Heart left ventricle (tissue), 16 donors: ENCODE measurements at regions not wholly inside any gene's neighbourhood (a gene's known extent, or its start where the extent isn't known, plus 50 kb on each side); places are given as distances from the start of the nearest gene placed in this dataset.

Experiments
- ATAC-seq, 4 donors: fragments of 200-7000 bp; cut with Tn5 transposase; one replicate each; pipeline ENCODE4 v1.9.1; 2020 to 2022; ENCODE audit warnings: moderate library complexity in 4 of 4, mild to moderate bottlenecking in 3 of 4, moderate number of reproducible peaks in 1 of 4
- DNase-seq, 5 donors: peaks; one replicate each; pipeline ENCODE4 v3.0.0-alpha.2; 2020
- H3K27ac ChIP-seq, 12 donors: fragments of 200-600 bp; sonication (generic) in 4 of 12; one replicate each; pipeline versions ENCODE4 v1.5.0 to v1.8.0; 2016 to 2022; ENCODE audit warnings: mild to moderate bottlenecking in 2 of 12
- H3K27me3 ChIP-seq, 9 donors: fragments of 200-600 bp; sonication (generic) in 2 of 9; one replicate each; pipeline versions ENCODE4 v1.5.1 to v1.8.0; 2016 to 2022; ENCODE audit warnings: mild to moderate bottlenecking in 3 of 9
- H3K36me3 ChIP-seq, 9 donors: fragments of 200-600 bp; sonication (generic) in 2 of 9; one replicate each; pipeline versions ENCODE4 v1.5.0 to v1.8.0; 2018 to 2022; ENCODE audit warnings: mild to moderate bottlenecking in 2 of 9
- H3K4me1 ChIP-seq, 12 donors: fragments of 200-600 bp; sonication (generic) in 4 of 12; one replicate each; pipeline versions ENCODE4 v1.5.0 to v1.8.0; 2016 to 2022; ENCODE audit warnings: mild to moderate bottlenecking in 3 of 12
- H3K4me3 ChIP-seq, 12 donors: fragments of 200-600 bp; sonication (generic) in 4 of 12; one replicate each; pipeline versions ENCODE4 v1.5.0 to v1.8.0; 2017 to 2022; ENCODE audit warnings: mild to moderate bottlenecking in 9 of 12, moderate library complexity in 4 of 12
- H3K9me3 ChIP-seq, 12 donors: fragments of 200-600 bp; sonication (generic) in 4 of 12; one replicate each; pipeline versions ENCODE4 v1.5.0 to v1.8.0; 2016 to 2022; ENCODE audit warnings: mild to moderate bottlenecking in 1 of 12
- POLR2A ChIP-seq, 2 donors: fragments of 450-650 bp; IDR thresholded peaks; one replicate each; pipeline ENCODE4 v1.6.1; 2017; ENCODE audit warnings: antibody characterized with exemption in 2 of 2, mild to moderate bottlenecking in 2 of 2, moderate library complexity in 2 of 2
- WGBS, 4 donors: extraction: QIAGEN DNeasy Blood & Tissue Kit in 2 of 4; methylation state at CpG; one replicate each; pipeline versions ENCODE4 v1.1.5 to v1.1.7; 2013 to 2018; 5-methylcytosine and 5-hydroxymethylcytosine counted together
- intact Hi-C, 10 donors: fragments of 100-400 bp; cut with DNase I; formaldehyde crosslinking; loops; one replicate each; pipeline versions ENCODE4 v1.11.1 to v1.14.2; 2022
- TF ChIP-seq, protein P1 (sequence below), 12 donors: fragments of 200-600 bp; sonication (generic) in 4 of 12; IDR thresholded peaks; one replicate each; pipeline versions ENCODE4 v1.5.0 to v1.8.0; 2018 to 2022; ENCODE audit warnings: antibody characterized with exemption in 12 of 12, mild to moderate bottlenecking in 5 of 12
- donor health status: ischemic (EF 13 %, LVEDD 7.1; RV severe dilation, severe dysfunction).
- donor health status: healthy with polysubstance abuse.
- donor health status: DM: no; HTN: yes; CAD: no.
- donor health status: DM: no; HTN: no; CAD: no.
- donor health status: ischemic (EF 25% LVEDD 6.9; RV normal size, moderate dysfunction).
- donor health status: ischemic (EF 25% LVEDD 5.7; RV mildly dilated, moderate dysfunction).
- donor health status: healthy.
- donor health status: DM: yes; HTN: yes; CAD: no.
- donor health status: ischemic (EF 35%, LVEDD 5.7; RV mildly dilated, moderate dysfunction).
- donor health status: nonischemic (EF 11% LVEDD 7.7; RV severe dilation, severe dysfunction).
- donor health status: DM: yes; HTN: yes; CAD: no.
- donor health status: PGD.
- donor health status: ischemic (EF 29% LVEDD 5.4; RV normal size, mild dysfunction).
- donor health status: nonischemic (EF 23%, LVEDD 6.1; RV moderate dilation, normal function).

DNA sequence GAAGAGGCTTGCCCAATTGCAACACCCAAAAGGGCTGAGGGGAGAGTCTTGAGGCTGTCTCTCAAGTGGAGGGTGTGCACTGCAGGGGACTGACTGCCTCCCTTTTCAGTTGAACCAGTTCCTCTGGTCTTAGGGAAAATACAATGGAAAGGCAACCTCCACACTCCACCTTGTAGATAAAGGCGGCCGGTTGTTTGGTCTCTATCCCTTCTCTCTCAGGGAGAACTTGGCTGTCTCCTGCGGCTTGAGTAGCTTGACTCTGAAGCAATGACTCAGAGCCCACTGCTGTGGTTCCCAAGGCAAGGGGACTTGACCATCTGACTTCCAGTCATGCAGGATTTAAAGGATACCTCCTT lies 143.2 kb upstream of the UMPS start:
- intact Hi-C loops, result no loop called here
- H3K27me3 ChIP-seq, result peaks cover 0 to 16% (median 0%) of the 10 kb centered on the region in 9 donors
- H3K36me3 ChIP-seq, result no peaks in the 10 kb centered on the region
- peak overlapping the region in 1 of 12 donors; percentile 75 for H3K4me3 ChIP-seq
- peaks cover 0 to 37% (median 18%) of the 10 kb centered on the region in 12 donors for H3K4me1 ChIP-seq
- peak overlapping the region in 8 of 12 donors; percentile 40 to 94 (median 88) for H3K27ac ChIP-seq
- 37 to 58% (median 56%) methylated on average over 3 of the region's 3 CpGs for WGBS, 4 donors
- DNase-seq (no peak), ATAC-seq (no peak)
- no peaks in the 10 kb centered on the region for H3K9me3 ChIP-seq
- TF ChIP-seq, protein P1, sequence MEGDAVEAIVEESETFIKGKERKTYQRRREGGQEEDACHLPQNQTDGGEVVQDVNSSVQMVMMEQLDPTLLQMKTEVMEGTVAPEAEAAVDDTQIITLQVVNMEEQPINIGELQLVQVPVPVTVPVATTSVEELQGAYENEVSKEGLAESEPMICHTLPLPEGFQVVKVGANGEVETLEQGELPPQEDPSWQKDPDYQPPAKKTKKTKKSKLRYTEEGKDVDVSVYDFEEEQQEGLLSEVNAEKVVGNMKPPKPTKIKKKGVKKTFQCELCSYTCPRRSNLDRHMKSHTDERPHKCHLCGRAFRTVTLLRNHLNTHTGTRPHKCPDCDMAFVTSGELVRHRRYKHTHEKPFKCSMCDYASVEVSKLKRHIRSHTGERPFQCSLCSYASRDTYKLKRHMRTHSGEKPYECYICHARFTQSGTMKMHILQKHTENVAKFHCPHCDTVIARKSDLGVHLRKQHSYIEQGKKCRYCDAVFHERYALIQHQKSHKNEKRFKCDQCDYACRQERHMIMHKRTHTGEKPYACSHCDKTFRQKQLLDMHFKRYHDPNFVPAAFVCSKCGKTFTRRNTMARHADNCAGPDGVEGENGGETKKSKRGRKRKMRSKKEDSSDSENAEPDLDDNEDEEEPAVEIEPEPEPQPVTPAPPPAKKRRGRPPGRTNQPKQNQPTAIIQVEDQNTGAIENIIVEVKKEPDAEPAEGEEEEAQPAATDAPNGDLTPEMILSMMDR (IDR thresholded peaks at IDR 0.05), result no peak
- TF ChIP-seq POLR2A (IDR thresholded peaks at IDR 0.05), result no peak

DNA sequence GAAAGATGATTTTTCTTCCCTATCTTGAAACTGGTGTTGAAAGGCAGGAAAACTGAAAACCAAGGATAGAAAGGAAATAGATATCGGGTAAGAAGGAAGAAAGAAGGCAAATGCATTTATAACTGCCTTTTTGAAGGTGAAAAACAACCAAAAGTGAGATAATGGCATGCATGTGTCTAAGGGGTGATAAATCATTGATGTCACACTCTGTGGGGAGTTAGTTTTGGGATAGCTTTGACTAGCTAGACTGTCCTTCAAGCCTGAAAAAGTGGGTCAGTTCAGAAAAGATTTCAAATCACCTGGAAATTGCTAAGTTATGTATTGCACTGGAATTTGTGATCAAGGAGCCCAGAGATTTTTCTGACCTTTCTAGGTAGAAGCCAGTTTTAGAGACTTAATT lies 142.2 kb upstream of the UMPS start:
- no peak for TF ChIP-seq POLR2A (IDR thresholded peaks at IDR 0.05)
- TF ChIP-seq, protein P1 (IDR thresholded peaks at IDR 0.05), result no peak
- WGBS, 4 donors, result 74 to 89% (median 85%) methylated on average over 1 of the region's 1 CpG
- Histone ChIP-seq H3K4me1 (peaks cover 0 to 46% (median 24%) of the 10 kb centered on the region in 12 donors), H3K27me3 (peaks cover 0 to 16% (median 0%) of the 10 kb centered on the region in 9 donors), H3K36me3 (no peaks in the 10 kb centered on the region), H3K9me3 (no peaks in the 10 kb centered on the region), H3K27ac (no peak overlapping the region), H3K4me3 (no peak overlapping the region)
- intact Hi-C loops, result loop anchor here in 1 of 10 donors (1.0 kb wide), 1 partner anchor 45 kb away; no protein-coding TSS in a partner anchor
- DNase-seq (no peak), ATAC-seq (no peak)

GRCh38 chr3:124588794-124589193 lies 141.5 kb upstream of the UMPS start:
- 49 to 74% (median 65%) methylated on average over 2 of the region's 2 CpGs for WGBS, 4 donors

GRCh38 chr3:124591699-124592098 lies 138.6 kb upstream of the UMPS start:
- H3K4me3 ChIP-seq, result no peak overlapping the region
- no peaks in the 10 kb centered on the region for H3K27me3 ChIP-seq
- no peaks in the 10 kb centered on the region for H3K36me3 ChIP-seq
- TF ChIP-seq POLR2A (IDR thresholded peaks at IDR 0.05), result no peak
- TF ChIP-seq, protein P1 (IDR thresholded peaks at IDR 0.05), result no peak
- no peak overlapping the region for H3K27ac ChIP-seq
- intact Hi-C loops, result no loop called here
- H3K4me1 ChIP-seq, result peaks cover 0 to 39% (median 10%) of the 10 kb centered on the region in 12 donors
- H3K9me3 ChIP-seq, result no peaks in the 10 kb centered on the region
- ATAC-seq (no peak), DNase-seq (no peak)
- 76 to 88% (median 83%) methylated on average over 2 of the region's 2 CpGs for WGBS, 4 donors

More at GRCh38 chr3:124588794-124589193, 141.5 kb upstream of the UMPS start:
- no peak overlapping the region for H3K4me3 ChIP-seq
- DNase-seq (no peak), ATAC-seq (no peak)
- TF ChIP-seq POLR2A (IDR thresholded peaks at IDR 0.05), result no peak
- TF ChIP-seq, protein P1 (IDR thresholded peaks at IDR 0.05), result no peak
- no peaks in the 10 kb centered on the region for H3K9me3 ChIP-seq
- H3K4me1 ChIP-seq, result peaks cover 0 to 50% (median 24%) of the 10 kb centered on the region in 12 donors
- intact Hi-C loops, result loop anchor here in 1 of 10 donors (1.0 kb wide), 1 partner anchor 45 kb away; no protein-coding TSS in a partner anchor
- H3K27ac ChIP-seq, result peak overlapping the region in 1 of 12 donors; percentile 19
- H3K27me3 ChIP-seq, result peaks cover 0 to 13% (median 0%) of the 10 kb centered on the region in 9 donors
- H3K36me3 ChIP-seq, result no peaks in the 10 kb centered on the region
